Left lung (tissue), 4 donors: ENCODE measurements at regions not wholly inside any gene's neighbourhood (a gene's known extent, or its start where the extent isn't known, plus 50 kb on each side); places are given as distances from the start of the nearest gene placed in this dataset.
"Not testable (repeated sequence)": the region's sequence is repeated elsewhere in the genome, so short reads cannot be mapped to it uniquely, and the experiment has no call there.

Source experiments
- ATAC-seq: fragments of 200-7000 bp; cut with Tn5 transposase; one replicate; pipeline ENCODE4 v1.9.1; 2020; ENCODE audit warnings: moderate library complexity
- DNase-seq, 4 donors: peaks; one replicate each; pipeline ENCODE4 v3.0.0-alpha.2; 2013 to 2020
- H3K27ac ChIP-seq, 2 donors: fragments of 200-600 bp; sonication (generic) in 1 of 2; one replicate each; pipeline versions ENCODE4 v1.5.0 to v1.8.0; 2020 to 2021
- H3K27me3 ChIP-seq, 2 donors: fragments of 200-600 bp; sonication (generic) in 1 of 2; one replicate each; pipeline versions ENCODE4 v1.5.0 to v1.8.0; 2020 to 2021
- H3K36me3 ChIP-seq, 2 donors: fragments of 200-600 bp; sonication (generic) in 1 of 2; one replicate each; pipeline versions ENCODE4 v1.5.0 to v1.8.0; 2020 to 2021
- H3K4me1 ChIP-seq, 2 donors: fragments of 200-600 bp; one replicate each; pipeline ENCODE4 v1.8.0; 2021
- H3K4me3 ChIP-seq, 2 donors: fragments of 200-600 bp; sonication (generic) in 1 of 2; one replicate each; pipeline versions ENCODE4 v1.5.0 to v1.8.0; 2020 to 2021; ENCODE audit warnings: mild to moderate bottlenecking in 1 of 2
- H3K9me3 ChIP-seq, 2 donors: fragments of 200-600 bp; sonication (generic) in 1 of 2; one replicate each; pipeline versions ENCODE4 v1.5.0 to v1.8.0; 2020 to 2021
- intact Hi-C, 2 donors: fragments of 100-400 bp; cut with DNase I; formaldehyde crosslinking; loops; one replicate each; pipeline versions ENCODE4 v1.11.2 to v1.14.2; 2022
- TF ChIP-seq, protein P1 (sequence below), 2 donors: fragments of 200-600 bp; sonication (generic) in 1 of 2; IDR thresholded peaks; one replicate each; pipeline versions ENCODE4 v1.5.0 to v1.8.0; 2021; ENCODE audit warnings: antibody characterized with exemption in 2 of 2
- donor health status: DM: no; HTN: yes; CAD: no.
- donor health status: DM: no; HTN: no; CAD: no.

DNA sequence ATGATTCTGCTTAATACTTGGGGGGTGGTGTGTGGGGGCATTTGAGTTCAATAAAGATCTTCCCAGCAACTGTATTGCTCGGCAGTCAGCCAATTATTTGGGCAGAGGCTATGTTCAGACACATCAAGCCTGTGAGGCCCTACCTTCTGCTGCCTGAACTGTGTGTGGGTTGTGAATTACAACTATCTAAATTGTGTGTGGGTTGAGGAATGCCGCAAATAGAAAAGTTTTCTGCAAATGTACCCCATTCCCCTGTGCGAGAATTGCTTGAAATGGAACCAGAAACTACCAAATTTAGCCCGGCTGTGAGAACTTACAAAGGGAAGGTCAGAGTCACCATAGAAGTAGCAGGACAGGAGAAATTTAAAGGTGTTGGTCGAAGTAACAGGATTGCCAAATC lies 360.0 kb upstream of the PIK3R1 start:
- Histone ChIP-seq H3K36me3 (no peaks in the 10 kb centered on the region), H3K4me3 (no peak overlapping the region), H3K27ac (no peak overlapping the region), H3K4me1 (no peaks in the 10 kb centered on the region), H3K27me3 (no peaks in the 10 kb centered on the region), H3K9me3 (peaks cover 0 to 10% of the 10 kb centered on the region in 2 donors)
- DNase-seq (no peak), ATAC-seq (no peak)
- TF ChIP-seq, protein P1, sequence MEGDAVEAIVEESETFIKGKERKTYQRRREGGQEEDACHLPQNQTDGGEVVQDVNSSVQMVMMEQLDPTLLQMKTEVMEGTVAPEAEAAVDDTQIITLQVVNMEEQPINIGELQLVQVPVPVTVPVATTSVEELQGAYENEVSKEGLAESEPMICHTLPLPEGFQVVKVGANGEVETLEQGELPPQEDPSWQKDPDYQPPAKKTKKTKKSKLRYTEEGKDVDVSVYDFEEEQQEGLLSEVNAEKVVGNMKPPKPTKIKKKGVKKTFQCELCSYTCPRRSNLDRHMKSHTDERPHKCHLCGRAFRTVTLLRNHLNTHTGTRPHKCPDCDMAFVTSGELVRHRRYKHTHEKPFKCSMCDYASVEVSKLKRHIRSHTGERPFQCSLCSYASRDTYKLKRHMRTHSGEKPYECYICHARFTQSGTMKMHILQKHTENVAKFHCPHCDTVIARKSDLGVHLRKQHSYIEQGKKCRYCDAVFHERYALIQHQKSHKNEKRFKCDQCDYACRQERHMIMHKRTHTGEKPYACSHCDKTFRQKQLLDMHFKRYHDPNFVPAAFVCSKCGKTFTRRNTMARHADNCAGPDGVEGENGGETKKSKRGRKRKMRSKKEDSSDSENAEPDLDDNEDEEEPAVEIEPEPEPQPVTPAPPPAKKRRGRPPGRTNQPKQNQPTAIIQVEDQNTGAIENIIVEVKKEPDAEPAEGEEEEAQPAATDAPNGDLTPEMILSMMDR (IDR thresholded peaks at IDR 0.05) = no peak
- intact Hi-C loops = no loop called here

DNA sequence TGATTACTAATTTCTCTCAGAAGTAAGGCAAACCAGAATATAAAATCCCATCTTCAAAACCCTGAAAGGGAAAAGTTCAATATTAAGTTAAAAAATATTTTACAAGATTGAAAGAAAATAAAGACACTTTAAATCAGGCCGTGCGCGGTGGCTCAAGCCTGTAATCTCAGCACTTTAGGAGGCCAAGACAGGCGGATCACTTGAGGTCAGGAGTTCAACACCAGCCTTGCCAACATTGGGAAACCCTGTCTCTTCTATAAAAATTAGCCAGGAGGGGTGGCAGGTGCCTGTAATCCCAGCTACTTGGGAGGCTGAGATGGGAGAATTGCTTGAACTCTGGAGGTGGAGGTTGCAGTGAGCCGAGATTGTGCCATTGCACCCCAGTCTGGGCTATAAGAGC lies 364.6 kb upstream of the PIK3R1 start:
- H3K4me3 ChIP-seq, H3K9me3 ChIP-seq, H3K27ac ChIP-seq, H3K36me3 ChIP-seq, H3K27me3 ChIP-seq, DNase-seq, ATAC-seq, H3K4me1 ChIP-seq, intact Hi-C loops: not testable (repeated sequence)

DNA sequence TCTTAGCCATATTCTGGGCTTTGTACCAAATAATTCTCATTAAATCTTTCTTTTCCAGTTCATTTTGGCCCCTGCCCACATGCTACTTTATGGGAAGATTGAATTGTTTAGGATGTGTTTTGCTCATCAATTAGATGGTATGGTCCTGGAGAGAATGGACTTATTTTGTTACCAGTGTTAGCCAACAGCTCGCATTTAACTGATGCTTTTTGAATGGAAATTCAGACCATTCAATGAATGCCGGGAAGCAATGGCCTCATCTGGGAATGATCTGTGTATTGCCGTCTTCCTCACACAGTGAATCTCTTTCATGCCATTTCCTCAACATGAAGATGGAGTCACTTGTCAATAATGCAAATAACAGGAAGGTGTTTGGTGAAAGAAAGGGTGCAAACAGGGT lies 370.6 kb upstream of the PIK3R1 start:
- TF ChIP-seq, protein P1 (IDR thresholded peaks at IDR 0.05) = no peak
- DNase-seq (no peak), ATAC-seq (no peak)
- intact Hi-C loops = no loop called here
- Histone ChIP-seq H3K4me1 (no peaks in the 10 kb centered on the region), H3K4me3 (no peak overlapping the region), H3K36me3 (no peaks in the 10 kb centered on the region), H3K27ac (no peak overlapping the region), H3K9me3 (no peaks in the 10 kb centered on the region), H3K27me3 (no peaks in the 10 kb centered on the region)

DNA sequence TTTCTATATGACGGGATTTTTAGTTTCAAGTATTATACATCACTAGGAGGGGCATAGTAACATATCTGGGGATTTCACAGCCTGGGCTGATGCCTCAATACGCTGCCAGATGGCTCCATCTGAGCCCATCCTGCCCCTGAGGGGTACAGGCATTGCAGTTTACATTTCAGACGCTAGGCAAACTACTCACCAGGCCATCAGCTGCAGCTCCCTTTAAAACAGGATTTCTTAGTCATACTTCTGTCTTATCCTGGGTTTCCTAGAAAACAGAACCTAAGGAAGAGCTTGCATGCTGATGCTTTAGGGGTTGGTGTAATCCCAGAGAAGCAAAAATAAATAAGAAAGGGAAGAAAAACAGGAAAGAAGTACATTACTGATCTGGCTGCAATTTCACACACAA lies 372.8 kb upstream of the PIK3R1 start:
- H3K4me3 ChIP-seq = no peak overlapping the region
- no peak for ATAC-seq
- H3K27ac ChIP-seq = no peak overlapping the region
- no peaks in the 10 kb centered on the region for H3K9me3 ChIP-seq
- intact Hi-C loops = no loop called here
- DNase-seq = no peak
- TF ChIP-seq, protein P1 (IDR thresholded peaks at IDR 0.05) = no peak
- H3K4me1 ChIP-seq = no peaks in the 10 kb centered on the region
- H3K27me3 ChIP-seq = no peaks in the 10 kb centered on the region
- no peaks in the 10 kb centered on the region for H3K36me3 ChIP-seq

DNA sequence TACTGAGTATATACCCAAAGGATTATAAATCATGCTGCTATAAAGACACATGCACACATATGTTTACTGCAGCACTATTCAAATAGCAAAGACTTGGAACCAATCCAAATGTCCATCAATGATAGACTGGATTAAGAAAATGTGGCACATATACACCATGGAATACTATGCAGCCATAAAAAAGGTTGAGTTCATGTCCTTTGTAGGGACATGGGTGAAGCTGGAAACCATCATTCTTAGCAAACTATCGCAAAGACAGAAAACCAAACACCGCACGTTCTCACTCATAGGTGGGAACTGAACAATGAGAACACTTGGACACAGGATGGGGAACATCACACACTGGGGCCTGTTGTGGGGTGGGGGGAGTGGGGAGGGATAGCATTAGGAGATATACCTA lies 378.3 kb upstream of the PIK3R1 start:
- H3K9me3 ChIP-seq, H3K4me3 ChIP-seq, H3K27ac ChIP-seq, intact Hi-C loops, ATAC-seq, H3K4me1 ChIP-seq, DNase-seq, H3K36me3 ChIP-seq, H3K27me3 ChIP-seq: not testable (repeated sequence)

DNA sequence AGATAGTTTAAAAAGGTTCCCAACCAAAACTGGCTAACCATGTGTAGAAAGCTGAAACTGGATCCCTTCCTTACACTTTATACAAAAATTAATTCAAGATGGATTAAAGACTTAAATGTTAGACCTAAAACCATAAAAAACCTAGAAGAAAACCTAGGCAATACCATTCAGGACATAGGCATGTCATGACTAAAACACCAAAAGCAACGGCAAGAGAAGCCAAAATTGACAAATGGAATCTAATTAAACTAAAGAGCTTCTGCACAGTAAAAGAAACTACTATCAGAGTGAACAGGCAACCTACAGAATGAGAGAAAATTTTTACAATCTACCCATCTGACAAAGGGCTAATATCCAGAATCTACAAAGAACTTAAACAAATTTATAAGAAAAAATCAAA lies 379.1 kb upstream of the PIK3R1 start:
- H3K9me3 ChIP-seq, intact Hi-C loops, H3K36me3 ChIP-seq, DNase-seq, H3K27ac ChIP-seq, H3K27me3 ChIP-seq, H3K4me3 ChIP-seq, ATAC-seq, H3K4me1 ChIP-seq: not testable (repeated sequence)

DNA sequence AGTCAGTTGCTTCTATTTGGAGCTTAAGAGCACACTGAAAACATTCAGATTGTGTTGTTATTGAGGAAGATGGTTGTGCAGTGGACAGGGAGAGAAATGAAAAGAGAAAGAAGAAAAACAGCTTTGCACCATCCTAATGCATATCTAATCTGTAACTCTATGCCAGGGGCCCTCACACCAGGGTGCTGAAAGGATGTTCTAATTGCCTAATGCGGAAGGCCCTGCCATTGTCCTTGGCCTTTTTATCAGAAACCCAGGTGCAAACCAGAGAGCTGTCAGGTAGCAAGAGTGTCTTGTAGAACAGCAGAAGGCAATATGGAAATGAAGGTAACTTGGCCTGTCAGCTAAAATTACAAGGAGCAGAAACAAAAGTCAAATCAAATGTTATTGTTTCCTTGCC lies 384.5 kb upstream of the PIK3R1 start:
- no peak overlapping the region for H3K4me3 ChIP-seq
- H3K4me1 ChIP-seq = no peaks in the 10 kb centered on the region
- no peaks in the 10 kb centered on the region for H3K9me3 ChIP-seq
- ATAC-seq (no peak), DNase-seq (no peak)
- TF ChIP-seq, protein P1 (IDR thresholded peaks at IDR 0.05) = no peak
- intact Hi-C loops = no loop called here
- H3K27me3 ChIP-seq = no peaks in the 10 kb centered on the region
- H3K36me3 ChIP-seq = no peaks in the 10 kb centered on the region
- H3K27ac ChIP-seq = no peak overlapping the region
